ENCODE measurements at regions not wholly inside any gene's neighbourhood (a gene's known extent, or its start where the extent isn't known, plus 50 kb on each side); places are given as distances from the start of the nearest gene placed in this dataset.
"Not testable (repeated sequence)": the region's sequence is repeated elsewhere in the genome, so short reads cannot be mapped to it uniquely, and the experiment has no call there.

DNA sequence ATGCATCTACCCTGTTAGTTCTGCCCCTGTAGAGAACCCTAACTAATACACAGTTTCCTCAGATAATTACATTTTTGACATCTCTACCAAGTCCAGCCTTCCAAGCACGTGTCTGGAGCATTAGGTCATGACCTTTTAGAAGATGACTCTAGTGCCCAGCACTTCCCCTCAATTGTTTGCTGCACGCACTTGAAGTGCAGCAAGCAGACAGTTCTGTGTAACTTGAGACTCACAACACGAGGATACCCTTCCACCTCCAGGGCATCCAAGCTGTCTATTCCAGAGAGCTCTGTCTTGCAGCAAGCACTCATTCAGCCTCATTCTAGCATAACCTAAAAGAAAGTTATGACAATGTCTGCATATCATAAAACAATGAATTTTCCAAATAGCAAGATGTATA, 1410.5 kb upstream of the CDH18 start:
- no peaks in the 10 kb centered on the region for H3K36me3 ChIP-seq (ENCODE audit: low read depth)
- H3K4me3 ChIP-seq: no peak overlapping the region
- H3K9me3 ChIP-seq (ENCODE audit: low read depth): no peaks in the 10 kb centered on the region
- H3K9ac ChIP-seq: no peak overlapping the region
- DNase-seq: no peak
- no peak overlapping the region for H3K27ac ChIP-seq
- H4K20me1 ChIP-seq (ENCODE audit: insufficient read depth): no peaks in the 10 kb centered on the region
- H2AFZ ChIP-seq: no peak overlapping the region
- no peak overlapping the region for H3K4me2 ChIP-seq (ENCODE audit: unreplicated experiment)
- no peaks in the 10 kb centered on the region for H3K4me1 ChIP-seq (ENCODE audit: insufficient read depth)
- no peaks in the 10 kb centered on the region for H3K9me2 ChIP-seq (ENCODE audit: insufficient read depth)
- H3K27me3 ChIP-seq (replicated peaks; ENCODE audit: insufficient read depth): no peaks in the 10 kb centered on the region
- WGBS, 2 experiments (ENCODE audit: low coverage in 1 of 2, low lambda C conversion rate in 2 of 2, missing lambda C conversion rate in 2 of 2): 11 to 18% methylated on average over 3 of the region's 3 CpGs
- no peaks in the 10 kb centered on the region for H3K79me2 ChIP-seq (ENCODE audit: insufficient read depth)
- TF ChIP-seq EZH2phosphoT487 (IDR thresholded peaks at IDR 0.05; ENCODE audit: insufficient read depth, low read depth) (no peak), EZH2 (IDR thresholded peaks at IDR 0.05; ENCODE audit: insufficient read depth, poor library complexity, severe bottlenecking) (no peak)
- in situ Hi-C loops (cut with MboI): no loop called here
- no peaks in the 10 kb centered on the region for H3F3A ChIP-seq (ENCODE audit: insufficient read depth)

DNA sequence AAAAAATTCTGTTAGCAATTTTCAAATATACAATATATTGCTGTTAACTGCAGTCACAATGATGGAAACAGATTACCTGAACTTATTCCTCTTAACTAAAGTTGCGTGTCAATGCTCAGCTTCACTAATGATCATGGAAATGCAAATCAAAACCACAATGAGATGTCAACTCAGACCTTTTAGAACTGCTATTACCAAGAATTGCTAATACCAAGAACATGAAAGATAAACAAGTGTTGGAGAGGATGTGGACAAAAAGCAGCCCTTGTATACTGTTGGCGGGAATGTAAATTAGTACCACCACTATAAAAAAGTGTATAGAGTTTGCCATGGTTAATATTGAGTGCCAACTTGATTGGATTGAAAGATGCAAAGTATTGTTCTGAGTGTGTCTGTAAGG, 1409.7 kb upstream of the CDH18 start:
- H3K4me2 ChIP-seq (ENCODE audit: unreplicated experiment): no peak overlapping the region
- no peak for DNase-seq
- H3K36me3 ChIP-seq (ENCODE audit: low read depth): no peaks in the 10 kb centered on the region
- H3K4me1 ChIP-seq (ENCODE audit: insufficient read depth): no peaks in the 10 kb centered on the region
- 22 to 26% methylated on average over 2 of the region's 2 CpGs for WGBS, 2 experiments (ENCODE audit: low coverage in 1 of 2, low lambda C conversion rate in 2 of 2, missing lambda C conversion rate in 2 of 2)
- TF ChIP-seq EZH2 (IDR thresholded peaks at IDR 0.05; ENCODE audit: insufficient read depth, poor library complexity, severe bottlenecking) (no peak), EZH2phosphoT487 (IDR thresholded peaks at IDR 0.05; ENCODE audit: insufficient read depth, low read depth) (no peak)
- in situ Hi-C loops (cut with MboI): no loop called here
- H3K27ac ChIP-seq: no peak overlapping the region
- no peaks in the 10 kb centered on the region for H3K79me2 ChIP-seq (ENCODE audit: insufficient read depth)
- no peak overlapping the region for H2AFZ ChIP-seq
- H3K27me3 ChIP-seq (replicated peaks; ENCODE audit: insufficient read depth): no peaks in the 10 kb centered on the region
- no peaks in the 10 kb centered on the region for H3K9me3 ChIP-seq (ENCODE audit: low read depth)
- H3K4me3 ChIP-seq: no peak overlapping the region
- no peaks in the 10 kb centered on the region for H3K9me2 ChIP-seq (ENCODE audit: insufficient read depth)
- H4K20me1 ChIP-seq (ENCODE audit: insufficient read depth): no peaks in the 10 kb centered on the region
- no peaks in the 10 kb centered on the region for H3F3A ChIP-seq (ENCODE audit: insufficient read depth)
- H3K9ac ChIP-seq: no peak overlapping the region

- in situ Hi-C loops (cut with MboI): no loop called here
- Histone ChIP-seq H3K9ac (no peak overlapping the region), H3K4me3 (no peak overlapping the region), H3K27me3 (replicated peaks; ENCODE audit: insufficient read depth) (no peaks in the 10 kb centered on the region), H3K4me1 (ENCODE audit: insufficient read depth) (no peaks in the 10 kb centered on the region), H3F3A (ENCODE audit: insufficient read depth) (no peaks in the 10 kb centered on the region), H2AFZ (no peak overlapping the region), H4K20me1 (ENCODE audit: insufficient read depth) (no peaks in the 10 kb centered on the region), H3K79me2 (ENCODE audit: insufficient read depth) (no peaks in the 10 kb centered on the region), H3K36me3 (ENCODE audit: low read depth) (no peaks in the 10 kb centered on the region), H3K9me3 (ENCODE audit: low read depth) (no peaks in the 10 kb centered on the region), H3K9me2 (ENCODE audit: insufficient read depth) (no peaks in the 10 kb centered on the region), H3K27ac (no peak overlapping the region), H3K4me2 (ENCODE audit: unreplicated experiment) (no peak overlapping the region)
- 29 to 32% methylated on average over 1 of the region's 1 CpG for WGBS, 2 experiments (ENCODE audit: low coverage in 1 of 2, low lambda C conversion rate in 2 of 2, missing lambda C conversion rate in 2 of 2)
- peak; percentile 17 for DNase-seq
- TF ChIP-seq EZH2phosphoT487 (IDR thresholded peaks at IDR 0.05; ENCODE audit: insufficient read depth, low read depth): no peak
- no peak for TF ChIP-seq EZH2 (IDR thresholded peaks at IDR 0.05; ENCODE audit: insufficient read depth, poor library complexity, severe bottlenecking)
Measured at GRCh38 chr5:21391506-21391905, 1403.5 kb upstream of the CDH18 start.

- H3F3A ChIP-seq (ENCODE audit: insufficient read depth); H2AFZ ChIP-seq; DNase-seq; H3K79me2 ChIP-seq (ENCODE audit: insufficient read depth); H3K36me3 ChIP-seq (ENCODE audit: low read depth); H3K4me3 ChIP-seq; H3K9me2 ChIP-seq (ENCODE audit: insufficient read depth); H3K27ac ChIP-seq; H3K4me1 ChIP-seq (ENCODE audit: insufficient read depth); H4K20me1 ChIP-seq (ENCODE audit: insufficient read depth); in situ Hi-C loops (cut with MboI); H3K4me2 ChIP-seq (ENCODE audit: unreplicated experiment); H3K9me3 ChIP-seq (ENCODE audit: low read depth); H3K27me3 ChIP-seq (replicated peaks; ENCODE audit: insufficient read depth); H3K9ac ChIP-seq: not testable (repeated sequence)
Measured at GRCh38 chr5:21360754-21361153, 1372.8 kb upstream of the CDH18 start.

DNA sequence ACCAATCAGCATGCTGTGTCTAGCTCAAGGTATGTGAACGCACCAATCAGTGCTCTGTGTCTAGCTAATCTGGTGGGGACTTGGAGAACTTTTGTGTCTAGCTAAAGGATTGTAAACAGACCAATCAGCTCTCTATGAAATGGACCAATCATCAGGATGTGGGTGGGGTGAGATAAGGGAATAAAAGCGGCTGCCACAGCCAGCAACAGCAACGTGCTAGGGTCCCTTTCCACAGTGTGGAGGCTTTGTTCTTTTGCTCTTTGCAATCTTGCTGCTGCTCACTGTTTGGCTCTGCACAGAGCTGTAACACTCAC, 1353.9 kb upstream of the CDH18 start:
- H3K9ac ChIP-seq; H3K27me3 ChIP-seq (replicated peaks; ENCODE audit: insufficient read depth); H3K27ac ChIP-seq; H4K20me1 ChIP-seq (ENCODE audit: insufficient read depth); in situ Hi-C loops (cut with MboI); H3K4me2 ChIP-seq (ENCODE audit: unreplicated experiment); H2AFZ ChIP-seq; H3K79me2 ChIP-seq (ENCODE audit: insufficient read depth); H3K9me3 ChIP-seq (ENCODE audit: low read depth); H3K4me3 ChIP-seq; H3K36me3 ChIP-seq (ENCODE audit: low read depth); H3K4me1 ChIP-seq (ENCODE audit: insufficient read depth); H3K9me2 ChIP-seq (ENCODE audit: insufficient read depth); H3F3A ChIP-seq (ENCODE audit: insufficient read depth); DNase-seq: not testable (repeated sequence)
- 30 to 44% methylated on average over 3 of the region's 3 CpGs for WGBS, 2 experiments (ENCODE audit: low coverage in 1 of 2, low lambda C conversion rate in 2 of 2, missing lambda C conversion rate in 2 of 2)

- H3K4me1 ChIP-seq (ENCODE audit: insufficient read depth); DNase-seq; in situ Hi-C loops (cut with MboI); H3K36me3 ChIP-seq (ENCODE audit: low read depth); H3K9me3 ChIP-seq (ENCODE audit: low read depth); H3K4me3 ChIP-seq; H3K9ac ChIP-seq; H3K27ac ChIP-seq; H2AFZ ChIP-seq; H3K79me2 ChIP-seq (ENCODE audit: insufficient read depth); H3F3A ChIP-seq (ENCODE audit: insufficient read depth); H3K4me2 ChIP-seq (ENCODE audit: unreplicated experiment); H4K20me1 ChIP-seq (ENCODE audit: insufficient read depth); H3K27me3 ChIP-seq (replicated peaks; ENCODE audit: insufficient read depth); H3K9me2 ChIP-seq (ENCODE audit: insufficient read depth): not testable (repeated sequence)
- 19 to 32% methylated on average over 7 to 15 of the region's 68 CpGs for WGBS, 2 experiments (ENCODE audit: low coverage in 1 of 2, low lambda C conversion rate in 2 of 2, missing lambda C conversion rate in 2 of 2)
Measured at GRCh38 chr5:21341203-21341947, 1353.4 kb upstream of the CDH18 start.

- H3K9me2 ChIP-seq (ENCODE audit: insufficient read depth): not testable (repeated sequence)
Measured at GRCh38 chr5:21340233-21340632, 1352.2 kb upstream of the CDH18 start.

More at GRCh38 chr5:21340233-21340632, 1352.2 kb upstream of the CDH18 start:
- DNase-seq; H3K27me3 ChIP-seq (replicated peaks; ENCODE audit: insufficient read depth); H3K9me3 ChIP-seq (ENCODE audit: low read depth); H3K4me3 ChIP-seq; in situ Hi-C loops (cut with MboI); H3K36me3 ChIP-seq (ENCODE audit: low read depth); H3K4me1 ChIP-seq (ENCODE audit: insufficient read depth); H4K20me1 ChIP-seq (ENCODE audit: insufficient read depth); H3K4me2 ChIP-seq (ENCODE audit: unreplicated experiment); H3F3A ChIP-seq (ENCODE audit: insufficient read depth); H3K79me2 ChIP-seq (ENCODE audit: insufficient read depth); H2AFZ ChIP-seq; H3K9ac ChIP-seq; H3K27ac ChIP-seq: not testable (repeated sequence)
- 33 to 42% methylated on average over 3 of the region's 3 CpGs for WGBS, 2 experiments (ENCODE audit: low coverage in 1 of 2, low lambda C conversion rate in 2 of 2, missing lambda C conversion rate in 2 of 2)
